HEK293T (cell line): ENCODE measurements at regions not wholly inside any gene's neighbourhood (a gene's known extent, or its start where the extent isn't known, plus 50 kb on each side); places are given as distances from the start of the nearest gene placed in this dataset.

Experiments
- BHLHE40 ChIP-seq: fragments of 450-650 bp; IDR thresholded peaks from 2 replicates; pipeline ENCODE4 v1.6.1; 2016; ENCODE audit warnings: mild to moderate bottlenecking, moderate library complexity, borderline replicate concordance
- CTBP1 ChIP-seq: fragments of 450-650 bp; IDR thresholded peaks from 2 replicates; pipeline ENCODE4 v1.6.1; 2016; ENCODE audit warnings: borderline replicate concordance
- FOXA1 ChIP-seq: fragments of 450-650 bp; IDR thresholded peaks from 2 replicates; pipeline ENCODE4 v1.6.1; 2016; ENCODE audit warnings: mild to moderate bottlenecking
- FOXK2 ChIP-seq: fragments of 450-650 bp; IDR thresholded peaks from 2 replicates; pipeline ENCODE4 v1.6.1; 2016; ENCODE audit warnings: mild to moderate bottlenecking
- FOXM1 ChIP-seq: fragments of 450-650 bp; IDR thresholded peaks from 2 replicates; pipeline ENCODE4 v1.6.1; 2017; ENCODE audit warnings: mild to moderate bottlenecking, borderline replicate concordance
- HDGF ChIP-seq: fragments of 450-650 bp; IDR thresholded peaks from 2 replicates; pipeline ENCODE4 v1.6.1; 2017; ENCODE audit warnings: antibody characterized with exemption, borderline replicate concordance
- NFRKB ChIP-seq: fragments of 450-650 bp; IDR thresholded peaks from 2 replicates; pipeline ENCODE4 v1.6.1; 2016; ENCODE audit warnings: mild to moderate bottlenecking, moderate library complexity
- SP1 ChIP-seq: fragments of 450-650 bp; IDR thresholded peaks from 2 replicates; pipeline ENCODE4 v1.6.1; 2017
- TARDBP ChIP-seq: fragments of 450-650 bp; IDR thresholded peaks from 2 replicates; pipeline ENCODE4 v1.6.1; 2016
- ZNF384 ChIP-seq: fragments of 450-650 bp; IDR thresholded peaks from 2 replicates; pipeline ENCODE4 v1.6.1; 2016

DNA sequence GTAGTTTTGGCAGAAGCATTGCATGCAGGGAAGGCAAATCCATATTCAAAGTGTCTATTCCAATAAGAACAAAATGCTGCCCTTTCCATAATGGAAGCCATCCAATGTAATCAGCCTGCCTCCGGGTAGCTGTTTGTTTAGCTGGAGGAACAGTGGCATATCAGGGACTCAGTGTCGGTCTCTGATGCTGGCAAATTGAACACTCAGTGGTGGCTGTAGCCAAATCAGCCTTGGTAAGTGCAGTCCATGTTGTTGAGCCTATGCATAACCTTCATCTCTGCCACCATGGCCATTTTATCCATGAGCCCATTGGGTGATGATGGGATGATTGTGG is 147.8 kb upstream of the MAX start:
- no peak for TF ChIP-seq FOXM1
- TF ChIP-seq HDGF = no peak
- no peak for TF ChIP-seq FOXK2
- TF ChIP-seq ZNF384 = no peak
- TF ChIP-seq NFRKB = no peak
- TF ChIP-seq SP1 = no peak
- TF ChIP-seq TARDBP = no peak
- no peak for TF ChIP-seq FOXA1
- TF ChIP-seq BHLHE40 = no peak
- TF ChIP-seq CTBP1 = no peak
